MM.1S (cell line): ENCODE measurements at regions not wholly inside any gene's neighbourhood (a gene's known extent, or its start where the extent isn't known, plus 50 kb on each side); places are given as distances from the start of the nearest gene placed in this dataset.
"Not testable (repeated sequence)": the region's sequence is repeated elsewhere in the genome, so short reads cannot be mapped to it uniquely, and the experiment has no call there.

Source experiments
- DNase-seq: peaks from one replicate; pipeline ENCODE4 v3.0.0-alpha.2; 2015
- H2AFZ ChIP-seq: fragments of 300-600 bp; sonication (generic); 2 replicates; pipeline ENCODE4 v1.6.0; 2016; ENCODE audit warnings: antibody characterized with exemption, low read length
- H3F3A ChIP-seq: fragments of 300-600 bp; sonication (generic); 2 replicates; pipeline ENCODE4 v1.6.1; 2016; ENCODE audit warnings: mild to moderate bottlenecking, antibody characterized with exemption, low read length, moderate library complexity, mixed read lengths; ENCODE audit not compliant: insufficient read depth
- H3K27ac ChIP-seq: fragments of 300-600 bp; sonication (generic); 2 replicates; pipeline ENCODE4 v1.5.1; 2016; ENCODE audit warnings: mild to moderate bottlenecking, low read length
- H3K27me3 ChIP-seq: fragments of 300-600 bp; sonication (generic); replicated peaks from 2 replicates; pipeline ENCODE4 v1.6.0; 2016; ENCODE audit warnings: low read length; ENCODE audit not compliant: insufficient read depth
- H3K36me3 ChIP-seq: fragments of 300-600 bp; sonication (generic); replicated peaks from 2 replicates; pipeline ENCODE4 v1.6.1; 2016; ENCODE audit warnings: mild to moderate bottlenecking, low read length, mixed read lengths; ENCODE audit not compliant: insufficient read depth
- H3K4me1 ChIP-seq: fragments of 300-600 bp; sonication (generic); 2 replicates; pipeline ENCODE4 v1.6.1; 2016; ENCODE audit warnings: low read length, mixed read lengths
- H3K4me2 ChIP-seq: fragments of 300-600 bp; sonication (generic); 2 replicates; pipeline ENCODE4 v1.6.0; 2016; ENCODE audit warnings: low read depth, low read length
- H3K4me3 ChIP-seq: fragments of 300-600 bp; sonication (generic); 2 replicates; pipeline ENCODE4 v1.5.1; 2016; ENCODE audit warnings: low read length, mixed read lengths
- H3K79me2 ChIP-seq: fragments of 300-600 bp; sonication (generic); 2 replicates; pipeline ENCODE4 v1.6.1; 2016; ENCODE audit warnings: mixed run types, low read length, mixed read lengths
- H3K9ac ChIP-seq: fragments of 300-600 bp; sonication (generic); 2 replicates; pipeline ENCODE4 v1.6.1; 2016; ENCODE audit warnings: low read length, mixed read lengths
- H3K9me2 ChIP-seq: fragments of 300-600 bp; sonication (generic); replicated peaks from 2 replicates; pipeline ENCODE4 v1.6.1; 2016; ENCODE audit warnings: mild to moderate bottlenecking, low read length, mixed read lengths; ENCODE audit not compliant: insufficient read depth
- H3K9me3 ChIP-seq: fragments of 300-600 bp; sonication (generic); replicated peaks from 2 replicates; pipeline ENCODE4 v1.6.1; 2016; ENCODE audit warnings: mild to moderate bottlenecking, low read length, mixed read lengths; ENCODE audit not compliant: insufficient read depth
- H4K20me1 ChIP-seq: fragments of 300-600 bp; sonication (generic); 2 replicates; pipeline ENCODE4 v1.6.1; 2016; ENCODE audit warnings: mild to moderate bottlenecking, low read length, moderate library complexity, mixed read lengths; ENCODE audit not compliant: insufficient read depth
- EZH2 ChIP-seq: fragments of 300-600 bp; sonication (generic); optimal IDR thresholded peaks from 2 replicates; pipeline ENCODE3; 2017; ENCODE audit warnings: low read depth, mild to moderate bottlenecking, antibody characterized with exemption, low read length, mixed read lengths
- EZH2phosphoT487 ChIP-seq: fragments of 300-600 bp; sonication (generic); IDR thresholded peaks from 2 replicates; pipeline ENCODE4 v1.6.1; 2018; ENCODE audit warnings: antibody characterized with exemption, low read length
- TF ChIP-seq, protein P1 (sequence below): fragments of 300-600 bp; sonication (generic); IDR thresholded peaks from 2 replicates; pipeline ENCODE4 v1.5.1; 2016; ENCODE audit warnings: antibody characterized with exemption, low read length, mixed read lengths

DNA sequence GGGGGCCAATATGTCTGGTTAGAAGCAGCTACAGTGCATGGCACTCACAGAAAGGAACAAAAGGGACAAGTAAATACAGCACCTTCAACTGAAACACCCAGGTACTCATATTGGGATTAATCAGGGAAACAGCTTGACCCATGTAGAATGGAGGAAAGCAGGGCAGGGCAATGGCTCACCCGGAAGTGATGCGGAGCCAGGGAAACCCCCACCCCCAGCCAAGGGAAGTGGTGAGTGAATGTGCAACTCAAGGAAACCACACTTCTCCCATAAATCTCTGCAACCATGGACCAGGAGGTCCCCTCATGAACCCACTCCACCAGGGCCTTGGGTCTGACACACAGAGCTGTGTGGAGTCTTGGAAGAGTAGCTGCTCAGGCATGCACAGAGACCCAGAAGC lies 117.1 kb downstream of the MTHFS start:
- Histone ChIP-seq H3F3A (no peaks in the 10 kb centered on the region), H3K36me3 (no peaks in the 10 kb centered on the region), H3K27ac (no peak overlapping the region), H3K9ac (no peak overlapping the region), H3K9me3 (no peaks in the 10 kb centered on the region), H3K27me3 (no peaks in the 10 kb centered on the region), H4K20me1 (no peaks in the 10 kb centered on the region), H3K4me2 (no peak overlapping the region), H3K9me2 (no peaks in the 10 kb centered on the region), H2AFZ (no peak overlapping the region), H3K4me1 (no peaks in the 10 kb centered on the region), H3K79me2 (no peaks in the 10 kb centered on the region), H3K4me3 (no peak overlapping the region)
- no peak for DNase-seq
- TF ChIP-seq EZH2phosphoT487 (no peak), EZH2 (no peak)
- TF ChIP-seq, protein P1, sequence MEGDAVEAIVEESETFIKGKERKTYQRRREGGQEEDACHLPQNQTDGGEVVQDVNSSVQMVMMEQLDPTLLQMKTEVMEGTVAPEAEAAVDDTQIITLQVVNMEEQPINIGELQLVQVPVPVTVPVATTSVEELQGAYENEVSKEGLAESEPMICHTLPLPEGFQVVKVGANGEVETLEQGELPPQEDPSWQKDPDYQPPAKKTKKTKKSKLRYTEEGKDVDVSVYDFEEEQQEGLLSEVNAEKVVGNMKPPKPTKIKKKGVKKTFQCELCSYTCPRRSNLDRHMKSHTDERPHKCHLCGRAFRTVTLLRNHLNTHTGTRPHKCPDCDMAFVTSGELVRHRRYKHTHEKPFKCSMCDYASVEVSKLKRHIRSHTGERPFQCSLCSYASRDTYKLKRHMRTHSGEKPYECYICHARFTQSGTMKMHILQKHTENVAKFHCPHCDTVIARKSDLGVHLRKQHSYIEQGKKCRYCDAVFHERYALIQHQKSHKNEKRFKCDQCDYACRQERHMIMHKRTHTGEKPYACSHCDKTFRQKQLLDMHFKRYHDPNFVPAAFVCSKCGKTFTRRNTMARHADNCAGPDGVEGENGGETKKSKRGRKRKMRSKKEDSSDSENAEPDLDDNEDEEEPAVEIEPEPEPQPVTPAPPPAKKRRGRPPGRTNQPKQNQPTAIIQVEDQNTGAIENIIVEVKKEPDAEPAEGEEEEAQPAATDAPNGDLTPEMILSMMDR: no peak

DNA sequence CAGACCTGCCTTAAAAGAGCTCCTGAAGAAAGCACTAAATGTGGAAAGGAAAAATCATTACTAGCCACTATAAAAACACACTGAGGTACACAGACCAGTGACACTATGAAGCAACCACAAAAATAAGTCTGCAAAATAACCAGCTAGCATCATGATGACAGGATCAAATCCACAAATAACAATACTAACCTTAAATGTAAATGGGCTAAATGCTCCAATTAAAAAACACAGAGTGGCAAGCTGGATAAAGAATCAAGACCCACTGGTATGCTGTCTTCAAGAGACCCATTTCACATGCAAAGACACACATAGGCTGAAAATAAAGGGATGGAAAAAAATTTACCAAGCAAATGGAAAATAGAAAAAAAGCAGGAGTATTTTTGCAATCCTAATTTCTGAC lies 114.5 kb downstream of the MTHFS start:
- H2AFZ ChIP-seq, H3K27ac ChIP-seq, H3K4me2 ChIP-seq, H3K4me1 ChIP-seq, H3K36me3 ChIP-seq, H3K9ac ChIP-seq, H3K9me2 ChIP-seq, H3K27me3 ChIP-seq, H3K9me3 ChIP-seq, H4K20me1 ChIP-seq, H3K79me2 ChIP-seq, H3F3A ChIP-seq, H3K4me3 ChIP-seq, DNase-seq: not testable (repeated sequence)
